HG03565 (cell line): ENCODE measurements at regions not wholly inside any gene's neighbourhood (a gene's known extent, or its start where the extent isn't known, plus 50 kb on each side); places are given as distances from the start of the nearest gene placed in this dataset.

Source experiments
- ATAC-seq: cut with Tn5 transposase; IDR thresholded peaks from one replicate; pipeline ENCODE4 v1.9.1; 2021; ENCODE audit warnings: mild to moderate bottlenecking, moderate library complexity; ENCODE audit not compliant: unreplicated experiment

- no peak for ATAC-seq
Measured at GRCh38 chr12:17810399-17810798, 279.6 kb downstream of the RERGL start.

- no peak for ATAC-seq
Measured at GRCh38 chr12:17809206-17809605, 280.8 kb downstream of the RERGL start.

GRCh38 chr12:17802657-17803641 is 287.0 kb downstream of the RERGL start:
- ATAC-seq, result no peak

GRCh38 chr12:17793854-17794253 is 296.1 kb downstream of the RERGL start:
- ATAC-seq, result no peak

- ATAC-seq, result no peak
Measured at GRCh38 chr12:17778242-17778641, 311.8 kb downstream of the RERGL start.

GRCh38 chr12:17763366-17763765 is 326.6 kb downstream of the RERGL start:
- ATAC-seq, result no peak

GRCh38 chr12:17759982-17760381 is 330.0 kb downstream of the RERGL start:
- ATAC-seq, result no peak
